HCT116 (cell line): ENCODE measurements at regions not wholly inside any gene's neighbourhood (a gene's known extent, or its start where the extent isn't known, plus 50 kb on each side); places are given as distances from the start of the nearest gene placed in this dataset.

Experiments used
- ATAC-seq: fragments of 200-7000 bp; cut with Tn5 transposase; 2 replicates; pipeline ENCODE4 v1.9.1; 2020; ENCODE audit warnings: mild to moderate bottlenecking, moderate library complexity
- BruUV-seq: library from RNA; stranded (reverse); fragments of 400-500 nt; replicated peaks from 2 replicates; lab custom pipeline; 2021; lab: Mats Ljungman, UMichigan
- CTCF ChIA-PET: fragments of 300-600 bp; sonication (Branson Sonifier 250); formaldehyde crosslinking; loops from one replicate; lab custom pipeline; 2021; ENCODE audit warnings: antibody characterized with exemption; lab: Charles Lee
- POLR2A ChIA-PET: fragments of 300-600, 350-600 bp; sonication (Branson Sonifier 250); formaldehyde crosslinking; loops from one replicate; lab custom pipeline; 2021; ENCODE audit warnings: antibody characterized with exemption; lab: Charles Lee
- RAD21 ChIA-PET, 2 experiments: fragments of 300-600 bp; sonication (Branson Sonifier 250); formaldehyde crosslinking; loops; one replicate each; lab custom pipeline; 2023; ENCODE audit warnings: low total read pairs in 2 of 2; ENCODE audit not compliant: uncharacterized antibody in 2 of 2, unreplicated experiment in 2 of 2, low non-redundant PET in 1 of 2; lab: Charles Lee
- DNase-seq: peaks from one replicate; pipeline ENCODE4 v3.0.0-alpha.2; 2010; ENCODE audit warnings: low read depth, low spot score
- H2AFZ ChIP-seq: fragments of 200-600 bp; shearing (Covaris generic), sonication (generic); 2 replicates; pipeline ENCODE4 v1.6.1; 2017; ENCODE audit warnings: low read depth, mixed run types, mixed read lengths, antibody characterized with exemption, low read length; ENCODE audit not compliant: poor library complexity, severe bottlenecking
- H3K27ac ChIP-seq: 2 replicates; pipeline ENCODE4 v1.5.1; 2012; ENCODE audit warnings: low read depth, low read length
- H3K27me3 ChIP-seq: fragments of 200-600 bp; sonication (generic); 2 replicates; pipeline ENCODE4 v1.6.1; 2016; ENCODE audit warnings: mixed run types, low read length, mixed read lengths; ENCODE audit not compliant: insufficient read depth
- H3K36me3 ChIP-seq, 2 experiments: fragments of 200-500 bp in 1 of 2; fragments of 200-600 bp in 1 of 2; sonication (Bioruptor generic) in 1 of 2; sonication (generic) in 1 of 2; 2 replicates each; pipeline versions ENCODE4 v1.5.1 to v1.6.1; 2014 to 2016; ENCODE audit warnings: low read length in 2 of 2, inconsistent platforms in 1 of 2, mixed read lengths in 1 of 2, mixed run types in 1 of 2; ENCODE audit not compliant: insufficient read depth in 2 of 2, control insufficient read depth in 1 of 2
- H3K4me1 ChIP-seq, 2 experiments: fragments of 200-600 bp in 1 of 2; sonication (generic) in 1 of 2; 2 replicates each; pipeline versions ENCODE4 v1.5.1 to v1.6.1; 2012 to 2017; ENCODE audit warnings: low read length in 2 of 2, inconsistent platforms in 1 of 2, mild to moderate bottlenecking in 1 of 2, mixed read lengths in 1 of 2, mixed run types in 1 of 2, moderate library complexity in 1 of 2; ENCODE audit not compliant: insufficient read depth in 2 of 2, control insufficient read depth in 1 of 2
- H3K4me2 ChIP-seq: fragments of 200-600 bp; sonication (generic); 2 replicates; pipeline ENCODE4 v1.6.1; 2017; ENCODE audit warnings: mixed run types, low read length, mixed read lengths
- H3K4me3 ChIP-seq, 2 experiments: fragments of 200-600 bp in 1 of 2; sonication (generic) in 1 of 2; replicated peaks in 1 of 2; 2 replicates each; pipeline ENCODE4 v1.5.1; 2011 to 2016; ENCODE audit warnings: low read length in 2 of 2, control low read depth in 1 of 2, low read depth in 1 of 2, mild to moderate bottlenecking in 1 of 2, mixed read lengths in 1 of 2, mixed run types in 1 of 2
- H3K79me2 ChIP-seq: fragments of 200-600 bp; sonication (generic); 2 replicates; pipeline ENCODE4 v1.6.1; 2017; ENCODE audit warnings: mild to moderate bottlenecking, mixed run types, low read length, moderate library complexity, mixed read lengths; ENCODE audit not compliant: insufficient read depth
- H3K9ac ChIP-seq: fragments of 200-600 bp; sonication (generic); 2 replicates; pipeline ENCODE4 v1.6.1; 2016; ENCODE audit warnings: low read length, mixed read lengths
- H3K9me2 ChIP-seq: fragments of 200-600 bp; sonication (generic), shearing (Covaris generic); 2 replicates; pipeline ENCODE4 v1.6.1; 2017; ENCODE audit warnings: mixed run types, mild to moderate bottlenecking, moderate library complexity; ENCODE audit not compliant: insufficient read depth
- H3K9me3 ChIP-seq, 2 experiments: fragments of 200-500 bp in 1 of 2; fragments of 200-600 bp in 1 of 2; sonication (Bioruptor generic) in 1 of 2; sonication (generic) in 1 of 2; 2 replicates each; pipeline ENCODE4 v1.6.1; 2014 to 2017; ENCODE audit warnings: low read length in 2 of 2, mixed read lengths in 2 of 2, inconsistent platforms in 1 of 2, low read depth in 1 of 2, mild to moderate bottlenecking in 1 of 2, mixed run types in 1 of 2, moderate library complexity in 1 of 2; ENCODE audit not compliant: control insufficient read depth in 1 of 2, insufficient read depth in 1 of 2
- H4K20me1 ChIP-seq: fragments of 200-600 bp; sonication (generic), shearing (Covaris generic); 2 replicates; pipeline ENCODE4 v1.6.1; 2017; ENCODE audit warnings: mixed run types, mild to moderate bottlenecking, moderate library complexity; ENCODE audit not compliant: insufficient read depth
- CBX3 ChIP-seq: IDR thresholded peaks from 2 replicates; pipeline ENCODE4 v1.6.1; 2012; ENCODE audit warnings: low read depth
- CEBPB ChIP-seq: IDR thresholded peaks from 2 replicates; pipeline ENCODE4 v1.6.1; 2012; ENCODE audit warnings: low read depth
- EGR1 ChIP-seq: IDR thresholded peaks from 2 replicates; pipeline ENCODE4 v1.6.1; 2012; ENCODE audit warnings: low read depth
- ELF1 ChIP-seq: IDR thresholded peaks from 2 replicates; pipeline ENCODE4 v1.6.1; 2012; ENCODE audit warnings: low read depth, borderline replicate concordance
- EZH2 ChIP-seq: fragments of 200-600 bp; sonication (generic); IDR thresholded peaks from 2 replicates; pipeline ENCODE4 v1.6.1; 2017; ENCODE audit warnings: antibody characterized with exemption, mixed run types
- EZH2phosphoT487 ChIP-seq: fragments of 200-600 bp; IDR thresholded peaks from 2 replicates; pipeline ENCODE4 v1.6.1; 2018; ENCODE audit warnings: antibody characterized with exemption, borderline replicate concordance
- FOSL1 ChIP-seq: IDR thresholded peaks from 2 replicates; pipeline ENCODE4 v1.6.1; 2012; ENCODE audit warnings: low read depth
- MAX ChIP-seq: IDR thresholded peaks from 2 replicates; pipeline ENCODE4 v1.6.1; 2012
- POLR2A ChIP-seq: IDR thresholded peaks from 2 replicates; pipeline ENCODE4 v1.7.0; 2011; ENCODE audit warnings: borderline replicate concordance; ENCODE audit not compliant: insufficient read depth, insufficient read length; ENCODE audit errors: extremely low read depth
- RAD21 ChIP-seq: IDR thresholded peaks from 2 replicates; pipeline ENCODE4 v1.6.1; 2012; ENCODE audit warnings: low read depth, mild to moderate bottlenecking
- REST ChIP-seq: IDR thresholded peaks from 2 replicates; pipeline ENCODE4 v1.6.1; 2012; ENCODE audit warnings: low read depth
- SIN3A ChIP-seq: IDR thresholded peaks from 2 replicates; pipeline ENCODE4 v1.6.1; 2012; ENCODE audit warnings: low read depth
- SP1 ChIP-seq: IDR thresholded peaks from 2 replicates; pipeline ENCODE4 v1.6.1; 2012; ENCODE audit warnings: low read depth
- TCF7L2 ChIP-seq: IDR thresholded peaks from 2 replicates; pipeline ENCODE4 v1.7.0; 2011; ENCODE audit warnings: borderline replicate concordance, inconsistent platforms; ENCODE audit not compliant: insufficient read depth, insufficient read length; ENCODE audit errors: extremely low read depth
- YY1 ChIP-seq: IDR thresholded peaks from 2 replicates; pipeline ENCODE4 v1.6.1; 2011; ENCODE audit warnings: low read length, low read depth, moderate library complexity, mild to moderate bottlenecking; ENCODE audit not compliant: insufficient replicate concordance; ENCODE audit errors: extremely low read depth
- ZBTB33 ChIP-seq: IDR thresholded peaks from 2 replicates; pipeline ENCODE4 v1.6.1; 2011; ENCODE audit warnings: mild to moderate bottlenecking, low read length, moderate library complexity; ENCODE audit not compliant: insufficient replicate concordance; ENCODE audit errors: extremely low read depth
- ZFX ChIP-seq: fragments of 450-650 bp; IDR thresholded peaks from 2 replicates; pipeline ENCODE4 v1.6.1; 2017
- intact Hi-C: fragments of 100-400 bp; cut with micrococcal nuclease; formaldehyde crosslinking; loops from 2 replicates; pipeline ENCODE4 v1.10.0; 2022
- TF ChIP-seq, protein P1 (sequence below): IDR thresholded peaks from 2 replicates; pipeline ENCODE4 v1.6.1; 2012

- intact Hi-C loops = no loop called here
- H3K79me2 ChIP-seq = no peaks in the 10 kb centered on the region
- BruUV-seq = no TSS peak
- no peak overlapping the region for H3K9ac ChIP-seq
- no peak overlapping the region for H3K27ac ChIP-seq
- H2AFZ ChIP-seq = no peak overlapping the region
- no peaks in the 10 kb centered on the region for H3K36me3 ChIP-seq
- no peaks in the 10 kb centered on the region for H3K27me3 ChIP-seq
- no peak overlapping the region for H3K4me2 ChIP-seq
- DNase-seq (no peak), ATAC-seq (no peak)
- H3K9me3 ChIP-seq = no peaks in the 10 kb centered on the region
- ChIA-PET CTCF (no interaction called here), POLR2A (no interaction called here), RAD21 (no interaction called here)
- no peaks in the 10 kb centered on the region for H3K9me2 ChIP-seq
- no peaks in the 10 kb centered on the region for H4K20me1 ChIP-seq
- H3K4me3 ChIP-seq = no peak overlapping the region
- no peaks in the 10 kb centered on the region for H3K4me1 ChIP-seq
- TF ChIP-seq SIN3A (no peak), REST (no peak), EZH2phosphoT487 (no peak), EZH2 (no peak), RAD21 (no peak), ZBTB33 (no peak), CEBPB (no peak), ELF1 (no peak), MAX (no peak), ZFX (no peak), TCF7L2 (no peak), YY1 (no peak), EGR1 (no peak), CBX3 (no peak), POLR2A (no peak), SP1 (no peak), FOSL1 (no peak)
- TF ChIP-seq, protein P1, sequence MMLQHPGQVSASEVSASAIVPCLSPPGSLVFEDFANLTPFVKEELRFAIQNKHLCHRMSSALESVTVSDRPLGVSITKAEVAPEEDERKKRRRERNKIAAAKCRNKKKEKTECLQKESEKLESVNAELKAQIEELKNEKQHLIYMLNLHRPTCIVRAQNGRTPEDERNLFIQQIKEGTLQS = no peak
Observed at GRCh38 chr3:82467051-82467450, 705.6 kb upstream of the GBE1 start.
